Adrenal gland (tissue), 9 donors: ENCODE measurements at regions not wholly inside any gene's neighbourhood (a gene's known extent, or its start where the extent isn't known, plus 50 kb on each side); places are given as distances from the start of the nearest gene placed in this dataset.
A peak's percentile ranks its signal among the peaks of the same experiment; 100 is the strongest.
"Not testable (repeated sequence)": the region's sequence is repeated elsewhere in the genome, so short reads cannot be mapped to it uniquely, and the experiment has no call there.

Experiments
- DNase-seq, 7 donors: peaks; one replicate each; pipeline ENCODE4 v3.0.0-alpha.2; 2019 to 2020
- H3K27ac ChIP-seq, 5 donors: fragments of 200-600 bp; sonication (generic) in 4 of 5; 1 replicate in 3 of 5; 2 replicates in 2 of 5; pipeline versions ENCODE4 v1.5.1 to v1.8.0; 2016 to 2020; ENCODE audit warnings: mild to moderate bottlenecking in 1 of 5
- H3K27me3 ChIP-seq: fragments of 200-600 bp; 2 replicates; pipeline ENCODE4 v1.8.0; 2021
- H3K36me3 ChIP-seq, 2 donors: fragments of 200-600 bp; replicated peaks in 1 of 2; 1 replicate in 1 of 2; 2 replicates in 1 of 2; pipeline versions ENCODE4 v1.5.1 to v1.8.0; 2018 to 2022
- H3K4me1 ChIP-seq, 2 donors: fragments of 200-600 bp; replicated peaks in 1 of 2; 1 replicate in 1 of 2; 2 replicates in 1 of 2; pipeline versions ENCODE4 v1.5.1 to v1.8.0; 2018 to 2021
- H3K4me3 ChIP-seq, 4 donors: fragments of 200-600 bp; sonication (generic) in 3 of 4; one replicate each; pipeline ENCODE4 v1.5.1; 2016 to 2018
- H3K9me3 ChIP-seq, 3 donors: fragments of 200-600 bp; sonication (generic) in 1 of 3; replicated peaks in 1 of 3; 1 replicate in 2 of 3; 2 replicates in 1 of 3; pipeline versions ENCODE4 v1.5.1 to v1.8.0; 2016 to 2021
- POLR2A ChIP-seq, 2 donors: fragments of 450-650 bp; IDR thresholded peaks; one replicate each; pipeline ENCODE4 v1.6.1; 2017; ENCODE audit warnings: antibody characterized with exemption in 2 of 2, mild to moderate bottlenecking in 2 of 2, moderate library complexity in 1 of 2
- WGBS, 4 donors: extraction: QIAGEN DNeasy Blood & Tissue Kit in 2 of 4; methylation state at CpG; one replicate each; pipeline versions ENCODE4 v1.1.5 to v1.1.7; 2013 to 2017; 5-methylcytosine and 5-hydroxymethylcytosine counted together
- intact Hi-C, 2 donors: fragments of 100-400 bp; cut with DNase I; formaldehyde crosslinking; loops; one replicate each; pipeline versions ENCODE4 v1.14.1 to v1.15.0; 2022 to 2023
- TF ChIP-seq, protein P1 (sequence below), 6 experiments: fragments of 450-650 bp in 4 of 6; fragments of 200-600 bp in 2 of 6; sonication (generic) in 1 of 6; IDR thresholded peaks; 1 replicate in 5 of 6; 2 replicates in 1 of 6; pipeline versions ENCODE4 v1.5.1 to v1.8.0; 2016 to 2021; ENCODE audit warnings: antibody characterized with exemption in 6 of 6, mild to moderate bottlenecking in 2 of 6, moderate library complexity in 1 of 6
- donor health status: healthy with polysubstance abuse.
- donor health status: Bipolar disorder and iron deficiency.
- donor health status: DM: yes; HTN: yes; CAD: no.
- donor health status: DM: no; HTN: no; CAD: no.
- donor health status: DM: no; HTN: no; CAD: no.

DNA sequence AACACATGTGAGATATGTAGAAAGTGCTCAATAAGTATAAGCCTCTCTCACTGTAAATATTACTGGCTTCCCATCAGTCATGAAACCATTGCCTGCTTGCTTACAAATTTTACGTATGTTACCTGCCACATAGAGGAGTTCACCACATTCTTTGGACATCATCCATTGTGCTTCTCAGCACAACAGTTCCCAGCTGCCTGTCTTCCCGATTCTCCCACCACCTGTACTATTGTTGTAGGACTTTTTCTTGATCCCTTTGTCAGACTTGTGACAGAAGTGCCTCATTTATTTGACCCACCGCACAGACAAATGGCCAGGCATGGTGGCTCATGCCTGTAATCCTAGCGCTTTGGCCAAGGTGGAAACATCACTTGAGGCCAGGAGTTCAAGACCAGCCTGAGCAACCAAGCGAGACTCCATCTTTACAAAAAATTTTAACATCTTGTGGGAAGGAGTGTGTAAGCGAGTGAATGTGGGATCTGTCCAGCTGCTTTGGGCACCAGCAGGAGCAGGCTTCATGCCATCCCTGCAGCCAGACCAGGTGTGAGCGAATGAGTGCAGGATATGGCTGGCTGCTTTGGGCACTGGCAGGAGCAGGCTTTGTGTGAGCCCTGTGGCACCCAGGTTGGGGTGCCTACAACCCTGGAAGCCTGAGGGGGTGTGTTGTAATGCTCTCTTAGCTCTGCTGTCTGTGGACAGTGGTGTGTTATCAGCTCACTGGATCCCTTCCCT is 139.9 kb upstream of the ELL2 start:
- no peaks in the 10 kb centered on the region for H3K4me1 ChIP-seq
- no peaks in the 10 kb centered on the region for H3K9me3 ChIP-seq
- no peak overlapping the region for H3K4me3 ChIP-seq
- WGBS, 4 donors: 75 to 92% (median 84%) methylated on average over 7 of the region's 7 CpGs
- H3K36me3 ChIP-seq: no peaks in the 10 kb centered on the region
- TF ChIP-seq, protein P1, sequence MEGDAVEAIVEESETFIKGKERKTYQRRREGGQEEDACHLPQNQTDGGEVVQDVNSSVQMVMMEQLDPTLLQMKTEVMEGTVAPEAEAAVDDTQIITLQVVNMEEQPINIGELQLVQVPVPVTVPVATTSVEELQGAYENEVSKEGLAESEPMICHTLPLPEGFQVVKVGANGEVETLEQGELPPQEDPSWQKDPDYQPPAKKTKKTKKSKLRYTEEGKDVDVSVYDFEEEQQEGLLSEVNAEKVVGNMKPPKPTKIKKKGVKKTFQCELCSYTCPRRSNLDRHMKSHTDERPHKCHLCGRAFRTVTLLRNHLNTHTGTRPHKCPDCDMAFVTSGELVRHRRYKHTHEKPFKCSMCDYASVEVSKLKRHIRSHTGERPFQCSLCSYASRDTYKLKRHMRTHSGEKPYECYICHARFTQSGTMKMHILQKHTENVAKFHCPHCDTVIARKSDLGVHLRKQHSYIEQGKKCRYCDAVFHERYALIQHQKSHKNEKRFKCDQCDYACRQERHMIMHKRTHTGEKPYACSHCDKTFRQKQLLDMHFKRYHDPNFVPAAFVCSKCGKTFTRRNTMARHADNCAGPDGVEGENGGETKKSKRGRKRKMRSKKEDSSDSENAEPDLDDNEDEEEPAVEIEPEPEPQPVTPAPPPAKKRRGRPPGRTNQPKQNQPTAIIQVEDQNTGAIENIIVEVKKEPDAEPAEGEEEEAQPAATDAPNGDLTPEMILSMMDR (IDR thresholded peaks at IDR 0.05): no peak
- no peak for TF ChIP-seq POLR2A (IDR thresholded peaks at IDR 0.05)
- H3K27ac ChIP-seq: no peak overlapping the region
- no peak for DNase-seq
- intact Hi-C loops: no loop called here
- H3K27me3 ChIP-seq: no peaks in the 10 kb centered on the region

DNA sequence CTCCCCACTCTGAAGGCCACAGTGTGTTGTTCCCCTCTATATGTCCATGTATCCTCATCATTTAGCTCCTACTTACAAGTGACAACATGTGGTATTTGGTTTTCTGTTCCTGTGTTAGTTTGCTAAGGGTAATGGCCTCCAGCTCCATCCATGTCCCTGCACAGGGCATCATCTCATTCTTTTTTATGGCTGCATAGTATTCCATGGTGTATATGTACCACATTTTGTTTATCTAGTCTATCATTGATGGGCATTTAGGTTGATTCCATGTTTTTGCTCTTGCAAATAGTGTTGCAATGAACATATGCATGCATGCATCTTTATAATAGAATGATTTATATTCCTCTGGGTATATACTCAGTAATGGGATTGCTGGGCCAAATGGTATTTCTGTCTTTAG is 135.8 kb upstream of the ELL2 start:
- intact Hi-C loops, H3K4me3 ChIP-seq, H3K36me3 ChIP-seq, DNase-seq, H3K4me1 ChIP-seq, H3K27me3 ChIP-seq, H3K9me3 ChIP-seq, H3K27ac ChIP-seq: not testable (repeated sequence)

DNA sequence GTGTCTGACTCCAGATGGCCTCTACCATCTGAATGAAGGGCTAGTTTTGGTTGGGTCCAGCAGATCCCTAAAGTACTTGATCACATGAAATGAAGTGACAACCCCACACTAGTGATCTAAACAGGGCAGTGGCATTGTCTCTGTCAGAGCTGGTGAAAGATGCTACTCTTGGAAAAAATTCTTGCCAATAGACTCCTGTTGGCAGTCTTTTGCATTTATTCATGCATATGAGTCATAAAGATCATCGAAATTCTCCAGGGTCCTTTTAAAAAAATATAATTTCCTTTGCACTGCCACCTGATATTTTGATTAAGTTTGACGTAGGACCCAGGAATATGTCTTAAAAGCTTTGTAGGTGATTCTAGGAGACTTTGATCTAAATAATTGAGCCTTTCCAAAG is 135.1 kb upstream of the ELL2 start:
- intact Hi-C loops: no loop called here

DNA sequence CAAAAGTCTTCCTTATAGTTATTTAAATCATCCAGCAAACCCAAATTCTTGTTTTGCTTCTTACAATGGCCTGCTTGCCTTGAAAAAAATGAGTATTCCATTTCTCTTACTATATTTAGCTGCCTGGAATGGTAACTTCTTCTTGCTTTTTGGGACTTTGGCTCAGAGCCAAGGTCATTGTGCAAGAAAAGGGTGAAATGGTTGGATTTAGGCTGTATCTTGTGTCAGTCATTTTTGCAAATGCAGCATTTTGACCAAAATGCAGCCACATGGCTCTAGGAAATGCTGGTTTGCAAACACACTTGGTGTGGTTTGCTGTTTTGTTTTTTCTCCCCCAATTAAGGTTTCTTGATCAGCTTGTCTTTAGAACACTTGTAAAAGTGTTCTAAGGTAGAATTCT is 133.3 kb upstream of the ELL2 start:
- TF ChIP-seq POLR2A (IDR thresholded peaks at IDR 0.05): no peak
- TF ChIP-seq, protein P1 (IDR thresholded peaks at IDR 0.05): no peak
- Histone ChIP-seq H3K36me3 (no peaks in the 10 kb centered on the region), H3K4me3 (no peak overlapping the region), H3K27ac (no peak overlapping the region), H3K27me3 (no peaks in the 10 kb centered on the region), H3K9me3 (no peaks in the 10 kb centered on the region), H3K4me1 (peaks cover 6 to 8% of the 10 kb centered on the region in 2 donors)
- intact Hi-C loops: no loop called here
- peak; percentile 30 to 69 (median 45) for DNase-seq

More for the DNA sequence above, 135.1 kb upstream of the ELL2 start:
- WGBS, 4 donors: 57 to 68% (median 61%) methylated on average over 2 of the region's 2 CpGs
- TF ChIP-seq POLR2A (IDR thresholded peaks at IDR 0.05): no peak
- TF ChIP-seq, protein P1 (IDR thresholded peaks at IDR 0.05): no peak
- no peak for DNase-seq
- H3K9me3 ChIP-seq: no peaks in the 10 kb centered on the region
- H3K4me3 ChIP-seq: no peak overlapping the region
- H3K4me1 ChIP-seq: peaks cover 6 to 8% of the 10 kb centered on the region in 2 donors
- H3K27ac ChIP-seq: no peak overlapping the region
- H3K36me3 ChIP-seq: no peaks in the 10 kb centered on the region
- no peaks in the 10 kb centered on the region for H3K27me3 ChIP-seq

DNA sequence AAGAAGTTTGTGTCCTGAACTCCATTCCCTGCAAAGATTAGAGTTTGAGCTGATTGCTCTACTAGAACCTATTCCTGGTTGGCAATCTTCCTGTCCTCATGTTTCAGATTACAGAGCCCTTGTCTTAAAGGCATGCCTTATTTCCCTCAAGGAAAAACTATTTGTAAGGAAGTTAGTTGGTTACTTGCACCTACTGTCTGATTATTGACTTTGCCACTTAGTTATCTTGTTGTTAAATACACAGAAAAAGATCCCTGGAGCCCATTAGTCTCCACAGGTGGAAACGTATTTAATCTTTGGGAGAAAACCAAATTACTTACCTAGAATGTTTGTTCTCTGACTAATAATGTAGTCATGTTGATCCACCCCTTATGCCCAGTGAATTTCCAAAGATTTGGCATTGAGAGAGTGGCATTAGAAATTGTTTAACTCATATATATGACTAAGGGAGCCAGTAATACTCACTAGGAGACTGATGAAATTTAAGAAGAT is 132.3 kb upstream of the ELL2 start:
- no peak overlapping the region for H3K27ac ChIP-seq
- H3K4me1 ChIP-seq: peaks cover 6 to 8% of the 10 kb centered on the region in 2 donors
- intact Hi-C loops: no loop called here
- WGBS, 4 donors: 41 to 61% (median 50%) methylated on average over 1 of the region's 1 CpG
- H3K27me3 ChIP-seq: no peaks in the 10 kb centered on the region
- no peak overlapping the region for H3K4me3 ChIP-seq
- no peaks in the 10 kb centered on the region for H3K36me3 ChIP-seq
- TF ChIP-seq POLR2A (IDR thresholded peaks at IDR 0.05): no peak
- TF ChIP-seq, protein P1 (IDR thresholded peaks at IDR 0.05): no peak
- no peaks in the 10 kb centered on the region for H3K9me3 ChIP-seq
- DNase-seq: no peak
